Kidney epithelial cell (primary cell): ENCODE measurements at regions not wholly inside any gene's neighbourhood (a gene's known extent, or its start where the extent isn't known, plus 50 kb on each side); places are given as distances from the start of the nearest gene placed in this dataset.
"Not testable (repeated sequence)": the region's sequence is repeated elsewhere in the genome, so short reads cannot be mapped to it uniquely, and the experiment has no call there.

Experiments
- DNase-seq: peaks from one replicate; pipeline ENCODE4 v3.0.0-alpha.2; 2010; ENCODE audit warnings: low read depth
- H3K27me3 ChIP-seq: 2 replicates; pipeline ENCODE4 v1.6.0; 2011; ENCODE audit warnings: low read length; ENCODE audit not compliant: control insufficient read depth, insufficient read depth
- H3K36me3 ChIP-seq: 2 replicates; pipeline ENCODE4 v1.5.1; 2011; ENCODE audit warnings: low read length; ENCODE audit not compliant: control insufficient read depth, insufficient read depth
- H3K4me3 ChIP-seq: 2 replicates; pipeline ENCODE4 v1.5.1; 2011; ENCODE audit warnings: low read depth, mild to moderate bottlenecking, control low read depth, low read length
- CTCF ChIP-seq: IDR thresholded peaks from 2 replicates; pipeline ENCODE4 v1.5.1; 2011; ENCODE audit warnings: mild to moderate bottlenecking, moderate library complexity, low read length, control low read depth, inconsistent platforms; ENCODE audit not compliant: insufficient read depth, poor library complexity, severe bottlenecking

- no peak for TF ChIP-seq CTCF
- Histone ChIP-seq H3K27me3 (no peaks in the 10 kb centered on the region), H3K36me3 (no peaks in the 10 kb centered on the region), H3K4me3 (no peak overlapping the region)
- DNase-seq, result no peak
Measured at GRCh38 chrX:98294310-98294709, 1410.6 kb downstream of the RPA4 start.

DNA sequence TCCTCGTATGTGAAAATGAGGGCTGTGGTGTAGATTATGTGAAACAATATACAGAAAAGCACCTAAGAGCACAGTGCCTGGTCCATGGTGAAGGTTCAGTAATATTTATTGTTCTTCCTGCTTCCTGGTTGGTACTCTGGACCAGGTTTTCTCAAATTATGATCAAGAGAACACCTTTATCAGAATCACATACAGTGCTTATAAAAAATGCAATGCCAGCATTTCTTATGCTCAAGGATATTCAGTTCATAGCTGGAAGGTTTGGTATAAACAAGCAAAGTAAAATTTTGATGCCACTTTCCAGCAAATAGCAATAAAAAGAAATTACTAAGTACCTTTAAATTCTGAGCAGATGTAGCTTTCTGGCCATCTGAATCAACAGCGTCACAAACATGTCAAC, 1412.4 kb downstream of the RPA4 start:
- Histone ChIP-seq H3K4me3 (no peak overlapping the region), H3K27me3 (no peaks in the 10 kb centered on the region), H3K36me3 (no peaks in the 10 kb centered on the region)
- DNase-seq, result no peak
- no peak for TF ChIP-seq CTCF

DNA sequence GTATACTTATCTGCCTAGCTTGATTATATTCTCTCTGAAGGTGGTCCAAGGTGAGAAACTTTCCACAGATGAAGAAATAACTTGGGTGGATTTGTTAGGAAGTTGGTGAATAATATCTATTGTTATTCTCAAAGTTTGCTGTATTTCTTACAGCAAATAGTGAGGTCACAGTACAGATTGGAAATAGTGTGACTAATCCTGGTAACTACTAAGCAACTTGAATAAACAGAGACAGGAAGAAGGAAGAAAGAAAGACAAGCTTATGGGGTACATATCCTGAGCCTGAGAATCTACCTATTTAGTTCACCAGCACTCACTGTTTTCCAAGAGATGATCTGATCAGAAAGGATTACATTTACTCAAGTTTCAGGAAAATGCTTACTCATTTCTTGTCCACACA, 1416.1 kb downstream of the RPA4 start:
- Histone ChIP-seq H3K27me3 (no peaks in the 10 kb centered on the region), H3K36me3 (no peaks in the 10 kb centered on the region), H3K4me3 (no peak overlapping the region)
- DNase-seq, result no peak
- TF ChIP-seq CTCF, result no peak

DNA sequence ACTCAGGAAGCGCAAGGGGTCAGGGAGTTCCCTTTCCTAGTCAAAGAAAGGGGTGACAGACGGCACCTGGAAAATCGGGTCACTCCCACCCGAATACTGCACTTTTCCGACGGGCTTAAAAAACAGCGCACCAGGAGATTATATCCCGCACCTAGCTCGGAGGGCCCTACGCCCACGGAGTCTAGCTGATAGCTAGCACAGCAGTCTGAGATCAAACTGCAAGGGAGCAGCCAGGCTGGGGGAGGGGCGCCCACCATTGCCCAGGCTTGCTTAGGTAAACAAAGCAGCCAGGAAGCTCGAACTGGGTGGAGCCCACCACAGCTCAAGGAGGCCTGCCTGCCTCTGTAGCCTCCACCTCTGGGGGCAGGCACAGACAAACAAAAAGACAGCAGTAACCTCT, 1416.8 kb downstream of the RPA4 start:
- not testable (repeated sequence) for H3K4me3 ChIP-seq, H3K27me3 ChIP-seq, DNase-seq, H3K36me3 ChIP-seq

DNA sequence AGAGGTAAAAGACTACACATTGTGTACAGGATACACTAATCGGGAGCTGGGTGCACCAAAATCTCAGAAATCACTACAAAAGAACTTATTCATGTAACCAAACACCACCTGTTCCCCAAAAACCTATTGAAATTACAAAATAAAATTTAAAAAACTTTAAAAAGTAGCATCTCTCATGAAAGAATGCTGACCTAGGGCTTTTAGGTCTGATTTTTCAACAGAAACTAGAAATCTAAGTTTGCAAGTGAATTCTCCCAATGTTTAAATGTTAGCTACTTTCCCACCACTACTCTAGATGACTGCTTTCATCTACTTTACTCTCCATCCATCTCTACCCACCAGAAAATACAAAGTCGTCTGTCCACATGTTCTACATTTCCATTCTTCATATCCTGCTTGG, 1447.7 kb downstream of the RPA4 start:
- no peak for TF ChIP-seq CTCF
- no peaks in the 10 kb centered on the region for H3K27me3 ChIP-seq
- no peak for DNase-seq
- H3K4me3 ChIP-seq, result no peak overlapping the region
- no peaks in the 10 kb centered on the region for H3K36me3 ChIP-seq

GRCh38 chrX:98338544-98338943, 1454.8 kb downstream of the RPA4 start:
- H3K36me3 ChIP-seq, result no peaks in the 10 kb centered on the region
- H3K27me3 ChIP-seq, result no peaks in the 10 kb centered on the region
- DNase-seq, result no peak
- H3K4me3 ChIP-seq, result no peak overlapping the region
- TF ChIP-seq CTCF, result no peak

DNA sequence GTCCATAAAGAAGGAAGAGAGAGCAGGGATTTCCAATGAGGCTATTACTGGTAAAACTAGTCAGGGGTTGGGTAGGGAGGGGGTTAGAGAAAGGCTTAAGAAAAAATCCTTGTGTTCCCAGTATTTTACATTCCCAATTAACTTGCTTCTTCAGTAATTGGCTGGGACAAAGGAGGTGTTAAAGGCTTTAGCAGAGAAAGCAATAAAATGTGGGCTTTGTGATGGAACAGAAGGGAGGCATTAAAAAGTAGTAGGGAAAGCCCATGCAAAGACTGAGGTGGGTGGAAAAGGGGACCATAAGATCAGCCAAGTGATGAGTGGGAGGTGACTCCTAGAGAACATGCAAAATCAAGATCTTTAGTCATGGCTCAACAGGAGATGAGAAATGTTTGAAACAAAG, 1467.2 kb downstream of the RPA4 start:
- no peak for TF ChIP-seq CTCF
- no peak for DNase-seq
- Histone ChIP-seq H3K4me3 (no peak overlapping the region), H3K27me3 (no peaks in the 10 kb centered on the region), H3K36me3 (no peaks in the 10 kb centered on the region)
